Bone marrow (tissue), 2 donors: ENCODE measurements at regions not wholly inside any gene's neighbourhood (a gene's known extent, or its start where the extent isn't known, plus 50 kb on each side); places are given as distances from the start of the nearest gene placed in this dataset.
"Not testable (repeated sequence)": the region's sequence is repeated elsewhere in the genome, so short reads cannot be mapped to it uniquely, and the experiment has no call there.

Experiments
- DNase-seq, 2 donors: peaks; one replicate each; lab custom pipeline; 2025; lab: John Stamatoyannopoulos, UW

GRCh38 chr2:48189552-48190228 is 124.8 kb upstream of the FOXN2 start:
- DNase-seq: no peak

- DNase-seq: no peak
These were observed 124.3 kb upstream of the FOXN2 start for GRCh38 chr2:48190230-48190629.

- no peak for DNase-seq
These were observed 119.8 kb upstream of the FOXN2 start for GRCh38 chr2:48194641-48195040.

GRCh38 chr2:48195169-48195568 is 119.3 kb upstream of the FOXN2 start:
- no peak for DNase-seq

GRCh38 chr2:48197618-48198017 is 116.9 kb upstream of the FOXN2 start:
- no peak for DNase-seq

- DNase-seq: no peak
These were observed 116.1 kb upstream of the FOXN2 start for GRCh38 chr2:48198371-48198770.

- no peak for DNase-seq
These were observed 115.4 kb upstream of the FOXN2 start for GRCh38 chr2:48199070-48199469.

GRCh38 chr2:48200620-48201293 is 113.7 kb upstream of the FOXN2 start:
- no peak for DNase-seq

- not testable (repeated sequence) for DNase-seq
These were observed 113.0 kb upstream of the FOXN2 start for GRCh38 chr2:48201435-48201834.

- no peak for DNase-seq
These were observed 111.4 kb upstream of the FOXN2 start for GRCh38 chr2:48202863-48203642.

- DNase-seq: no peak
These were observed 110.8 kb upstream of the FOXN2 start for GRCh38 chr2:48203668-48204067.

- DNase-seq: no peak
These were observed 109.7 kb upstream of the FOXN2 start for GRCh38 chr2:48204750-48205136.

GRCh38 chr2:48205137-48205798 is 109.2 kb upstream of the FOXN2 start:
- DNase-seq: no peak

GRCh38 chr2:48206056-48206656 is 108.3 kb upstream of the FOXN2 start:
- DNase-seq: not testable (repeated sequence)

- no peak for DNase-seq
These were observed 107.3 kb upstream of the FOXN2 start for GRCh38 chr2:48207201-48207641.

- no peak for DNase-seq
These were observed 106.6 kb upstream of the FOXN2 start for GRCh38 chr2:48207851-48208250.

- no peak for DNase-seq
These were observed 105.1 kb upstream of the FOXN2 start for GRCh38 chr2:48209214-48209885.

- DNase-seq: no peak
These were observed 104.3 kb upstream of the FOXN2 start for GRCh38 chr2:48210189-48210588.

GRCh38 chr2:48213646-48214045 is 100.8 kb upstream of the FOXN2 start:
- no peak for DNase-seq

- no peak for DNase-seq
These were observed 96.3 kb upstream of the FOXN2 start for GRCh38 chr2:48218169-48218568.

GRCh38 chr2:48219234-48219554 is 95.3 kb upstream of the FOXN2 start:
- DNase-seq: no peak
